ENCODE measurements at regions not wholly inside any gene's neighbourhood (a gene's known extent, or its start where the extent isn't known, plus 50 kb on each side); places are given as distances from the start of the nearest gene placed in this dataset.
"Not testable (repeated sequence)": the region's sequence is repeated elsewhere in the genome, so short reads cannot be mapped to it uniquely, and the experiment has no call there.

GRCh38 chr14:62505045-62505444 is 540.2 kb downstream of the KCNH5 start:
- H3K4me3 ChIP-seq (ENCODE audit: insufficient read depth, low read length, poor library complexity, severe bottlenecking): no peak overlapping the region
- no peaks in the 10 kb centered on the region for H3K27me3 ChIP-seq (ENCODE audit: low read length)
- no peak overlapping the region for H3K9ac ChIP-seq (ENCODE audit: low read length)
- H2AFZ ChIP-seq (ENCODE audit: low read depth, low read length, severe bottlenecking): no peak overlapping the region
- H3K4me2 ChIP-seq (ENCODE audit: low read depth, low read length, poor library complexity, severe bottlenecking): no peak overlapping the region
- H3K9me3 ChIP-seq (ENCODE audit: insufficient read depth, low read length): peaks cover 2% of the 10 kb centered on the region; the same call in 1 of the 2 replicates
- no peak overlapping the region for H3K27ac ChIP-seq (ENCODE audit: low read depth, low read length)
- H3K79me2 ChIP-seq (ENCODE audit: insufficient read depth, low read length): no peaks in the 10 kb centered on the region
- no peaks in the 10 kb centered on the region for H3K36me3 ChIP-seq (ENCODE audit: low read length)
- TF ChIP-seq EZH2phosphoT487 (conservative IDR thresholded peaks at IDR 0.05; ENCODE audit: low read length) (no peak), CTCF (IDR thresholded peaks at IDR 0.05; ENCODE audit: insufficient read depth, low read length, poor library complexity, severe bottlenecking) (no peak)
- H3K9me2 ChIP-seq (replicated peaks; ENCODE audit: insufficient read depth, low read length): no peaks in the 10 kb centered on the region
- H4K20me1 ChIP-seq (ENCODE audit: low read depth, low read length): no peaks in the 10 kb centered on the region
- no peaks in the 10 kb centered on the region for H3F3A ChIP-seq (ENCODE audit: insufficient read depth)

DNA sequence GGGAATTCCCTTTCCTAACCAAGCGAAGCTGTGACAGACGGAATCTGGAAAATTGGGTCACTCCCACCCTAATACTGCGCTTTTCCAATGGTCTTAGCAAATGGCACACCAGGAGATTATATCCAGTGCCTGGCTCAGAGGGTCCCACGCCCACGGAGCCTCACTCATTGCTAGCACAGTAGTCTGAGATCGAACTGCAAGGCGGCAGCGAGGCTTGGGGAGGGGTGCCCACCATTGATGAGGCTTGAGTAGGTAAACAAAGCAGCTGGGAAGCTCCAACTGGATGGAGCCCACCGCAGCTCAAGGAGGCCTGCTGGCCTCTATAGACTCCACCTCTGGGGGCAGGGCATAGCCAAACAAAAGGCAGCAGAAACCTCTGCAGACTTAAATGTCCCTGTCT is 523.9 kb downstream of the KCNH5 start:
- H2AFZ ChIP-seq (ENCODE audit: low read depth, low read length, severe bottlenecking); H3K36me3 ChIP-seq (ENCODE audit: low read length); H3K4me2 ChIP-seq (ENCODE audit: low read depth, low read length, poor library complexity, severe bottlenecking); H3K27ac ChIP-seq (ENCODE audit: low read depth, low read length); H4K20me1 ChIP-seq (ENCODE audit: low read depth, low read length); H3F3A ChIP-seq (ENCODE audit: insufficient read depth); H3K9ac ChIP-seq (ENCODE audit: low read length); H3K27me3 ChIP-seq (ENCODE audit: low read length); H3K4me3 ChIP-seq (ENCODE audit: insufficient read depth, low read length, poor library complexity, severe bottlenecking); H3K9me3 ChIP-seq (ENCODE audit: insufficient read depth, low read length); H3K9me2 ChIP-seq (replicated peaks; ENCODE audit: insufficient read depth, low read length); H3K79me2 ChIP-seq (ENCODE audit: insufficient read depth, low read length): not testable (repeated sequence)

DNA sequence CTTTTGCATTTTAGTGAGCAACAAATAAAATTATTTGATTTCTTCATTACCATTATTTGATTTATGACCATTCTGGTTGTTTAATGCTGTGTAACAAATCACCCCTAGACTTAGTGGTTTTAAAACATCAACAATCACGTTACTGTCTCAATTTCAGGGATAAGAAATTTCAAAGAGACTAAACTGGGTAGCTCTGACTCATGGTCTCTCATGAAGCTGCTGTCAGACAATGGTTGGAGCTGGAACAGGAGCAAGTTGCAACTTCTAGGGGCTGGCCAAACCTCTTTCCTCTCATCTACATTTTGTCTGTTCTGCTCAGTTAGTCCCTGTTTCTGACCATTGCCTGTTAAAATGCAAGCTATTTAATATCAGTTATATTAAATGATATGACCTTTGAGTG is 517.0 kb downstream of the KCNH5 start:
- no peaks in the 10 kb centered on the region for H3K9me3 ChIP-seq (ENCODE audit: insufficient read depth, low read length)
- H3K4me3 ChIP-seq (ENCODE audit: insufficient read depth, low read length, poor library complexity, severe bottlenecking): no peak overlapping the region
- H4K20me1 ChIP-seq (ENCODE audit: low read depth, low read length): no peaks in the 10 kb centered on the region
- H3K79me2 ChIP-seq (ENCODE audit: insufficient read depth, low read length): no peaks in the 10 kb centered on the region
- no peaks in the 10 kb centered on the region for H3F3A ChIP-seq (ENCODE audit: insufficient read depth)
- H3K4me2 ChIP-seq (ENCODE audit: low read depth, low read length, poor library complexity, severe bottlenecking): no peak overlapping the region
- no peak for TF ChIP-seq EZH2phosphoT487 (conservative IDR thresholded peaks at IDR 0.05; ENCODE audit: low read length)
- TF ChIP-seq CTCF (IDR thresholded peaks at IDR 0.05; ENCODE audit: insufficient read depth, low read length, poor library complexity, severe bottlenecking): no peak
- no peaks in the 10 kb centered on the region for H3K27me3 ChIP-seq (ENCODE audit: low read length)
- H3K27ac ChIP-seq (ENCODE audit: low read depth, low read length): no peak overlapping the region
- no peak overlapping the region for H3K9ac ChIP-seq (ENCODE audit: low read length)
- H3K36me3 ChIP-seq (ENCODE audit: low read length): no peaks in the 10 kb centered on the region
- H3K9me2 ChIP-seq (replicated peaks; ENCODE audit: insufficient read depth, low read length): no peaks in the 10 kb centered on the region
- H2AFZ ChIP-seq (ENCODE audit: low read depth, low read length, severe bottlenecking): no peak overlapping the region

DNA sequence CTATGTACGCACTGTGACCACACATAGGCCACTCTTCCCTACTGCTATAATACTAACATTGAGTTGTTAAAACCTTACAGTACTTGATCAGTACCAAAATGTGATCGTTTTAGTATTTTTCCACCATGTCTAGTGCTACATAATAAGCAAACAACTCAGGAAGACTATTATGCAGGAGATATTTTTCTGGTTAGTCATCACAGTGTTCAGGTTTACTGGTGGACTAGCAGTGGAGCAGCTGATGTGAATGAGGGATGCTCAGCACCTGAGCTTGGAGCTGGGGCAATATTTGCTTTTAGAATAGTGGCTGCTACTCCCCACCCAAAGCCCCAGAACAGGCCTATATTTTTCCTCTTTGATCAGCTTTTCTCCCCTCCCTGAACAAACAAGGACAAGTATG is 513.1 kb downstream of the KCNH5 start:
- no peaks in the 10 kb centered on the region for H3F3A ChIP-seq (ENCODE audit: insufficient read depth)
- no peaks in the 10 kb centered on the region for H3K9me2 ChIP-seq (replicated peaks; ENCODE audit: insufficient read depth, low read length)
- no peaks in the 10 kb centered on the region for H3K27me3 ChIP-seq (ENCODE audit: low read length)
- H3K79me2 ChIP-seq (ENCODE audit: insufficient read depth, low read length): no peaks in the 10 kb centered on the region
- H3K27ac ChIP-seq (ENCODE audit: low read depth, low read length): no peak overlapping the region
- H3K4me3 ChIP-seq (ENCODE audit: insufficient read depth, low read length, poor library complexity, severe bottlenecking): no peak overlapping the region
- H4K20me1 ChIP-seq (ENCODE audit: low read depth, low read length): no peaks in the 10 kb centered on the region
- H2AFZ ChIP-seq (ENCODE audit: low read depth, low read length, severe bottlenecking): no peak overlapping the region
- H3K9me3 ChIP-seq (ENCODE audit: insufficient read depth, low read length): no peaks in the 10 kb centered on the region
- no peak overlapping the region for H3K9ac ChIP-seq (ENCODE audit: low read length)
- H3K4me2 ChIP-seq (ENCODE audit: low read depth, low read length, poor library complexity, severe bottlenecking): no peak overlapping the region
- no peaks in the 10 kb centered on the region for H3K36me3 ChIP-seq (ENCODE audit: low read length)
- TF ChIP-seq CTCF (IDR thresholded peaks at IDR 0.05; ENCODE audit: insufficient read depth, low read length, poor library complexity, severe bottlenecking) (no peak), EZH2phosphoT487 (conservative IDR thresholded peaks at IDR 0.05; ENCODE audit: low read length) (no peak)

All from SU-DHL-6 (cell line).